Esophagus squamous epithelium (tissue), 5 donors: ENCODE measurements at regions not wholly inside any gene's neighbourhood (a gene's known extent, or its start where the extent isn't known, plus 50 kb on each side); places are given as distances from the start of the nearest gene placed in this dataset.
"Not testable (repeated sequence)": the region's sequence is repeated elsewhere in the genome, so short reads cannot be mapped to it uniquely, and the experiment has no call there.

Source experiments
- DNase-seq: peaks from one replicate; lab custom pipeline; 2025; lab: John Stamatoyannopoulos, UW
- H3K27ac ChIP-seq, 4 donors: fragments of 200-600 bp; sonication (generic); one replicate each; pipeline ENCODE4 v1.5.1; 2016 to 2019; ENCODE audit warnings: mild to moderate bottlenecking in 1 of 4
- H3K27me3 ChIP-seq, 4 donors: fragments of 200-600 bp; sonication (generic); 1 replicate in 3 of 4; 2 replicates in 1 of 4; pipeline versions ENCODE4 v1.5.1 to v1.6.0; 2017 to 2021; ENCODE audit warnings: antibody characterized with exemption in 1 of 4
- H3K36me3 ChIP-seq, 3 donors: fragments of 200-600 bp; sonication (generic); one replicate each; pipeline ENCODE4 v1.5.1; 2016 to 2019
- H3K4me1 ChIP-seq, 3 donors: fragments of 200-600 bp; sonication (generic); one replicate each; pipeline ENCODE4 v1.5.1; 2017 to 2019
- H3K4me3 ChIP-seq, 4 donors: fragments of 200-600 bp; sonication (generic); 1 replicate in 3 of 4; 2 replicates in 1 of 4; pipeline ENCODE4 v1.5.1; 2016 to 2019; ENCODE audit warnings: mild to moderate bottlenecking in 2 of 4, moderate library complexity in 1 of 4
- H3K9me3 ChIP-seq, 3 donors: fragments of 200-600 bp; sonication (generic); one replicate each; pipeline ENCODE4 v1.5.1; 2016 to 2019
- POLR2A ChIP-seq, 4 donors: fragments of 450-650 bp; IDR thresholded peaks; one replicate each; pipeline ENCODE4 v1.6.1; 2017; ENCODE audit warnings: antibody characterized with exemption in 4 of 4, mild to moderate bottlenecking in 4 of 4, moderate library complexity in 3 of 4
- WGBS, 2 donors: methylation state at CpG; one replicate each; pipeline ENCODE4 v1.1.5; 2018; 5-methylcytosine and 5-hydroxymethylcytosine counted together
- intact Hi-C: fragments of 100-400 bp; cut with DNase I; formaldehyde crosslinking; loops from one replicate; pipeline ENCODE4 v1.15.0; 2022
- TF ChIP-seq, protein P1 (sequence below), 6 experiments: fragments of 450-650 bp in 4 of 6; fragments of 200-600 bp in 2 of 6; sonication (generic) in 2 of 6; IDR thresholded peaks; one replicate each; pipeline ENCODE4 v1.5.1; 2016 to 2019; ENCODE audit warnings: antibody characterized with exemption in 6 of 6, mild to moderate bottlenecking in 4 of 6, moderate library complexity in 4 of 6
- donor health status: DM: yes; HTN: yes; CAD: no.

DNA sequence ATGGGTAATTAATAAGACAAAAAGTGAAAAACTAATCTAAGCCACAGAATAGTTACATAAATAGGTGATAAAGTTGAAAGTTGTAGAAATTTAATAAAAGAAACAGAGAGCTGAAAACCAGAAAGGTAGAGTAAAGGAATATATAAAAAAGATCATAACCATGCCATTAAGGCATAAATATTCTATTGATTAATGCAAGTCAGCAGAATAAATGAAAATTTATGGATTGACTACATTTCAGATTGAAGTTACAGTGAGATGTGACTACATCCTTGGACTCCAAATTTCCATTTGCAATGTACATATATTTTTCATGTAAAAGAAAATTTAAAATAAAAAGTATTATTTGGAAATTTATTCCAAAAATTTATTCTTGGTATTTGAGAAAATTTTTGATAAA lies 1225.7 kb downstream of the OTOL1 start:
- H3K27me3 ChIP-seq = no peaks in the 10 kb centered on the region
- H3K36me3 ChIP-seq = no peaks in the 10 kb centered on the region
- no peak for DNase-seq
- H3K9me3 ChIP-seq = no peaks in the 10 kb centered on the region
- H3K4me3 ChIP-seq = no peak overlapping the region
- H3K27ac ChIP-seq = no peak overlapping the region
- intact Hi-C loops = no loop called here
- no peak for TF ChIP-seq POLR2A (IDR thresholded peaks at IDR 0.05)
- TF ChIP-seq, protein P1, sequence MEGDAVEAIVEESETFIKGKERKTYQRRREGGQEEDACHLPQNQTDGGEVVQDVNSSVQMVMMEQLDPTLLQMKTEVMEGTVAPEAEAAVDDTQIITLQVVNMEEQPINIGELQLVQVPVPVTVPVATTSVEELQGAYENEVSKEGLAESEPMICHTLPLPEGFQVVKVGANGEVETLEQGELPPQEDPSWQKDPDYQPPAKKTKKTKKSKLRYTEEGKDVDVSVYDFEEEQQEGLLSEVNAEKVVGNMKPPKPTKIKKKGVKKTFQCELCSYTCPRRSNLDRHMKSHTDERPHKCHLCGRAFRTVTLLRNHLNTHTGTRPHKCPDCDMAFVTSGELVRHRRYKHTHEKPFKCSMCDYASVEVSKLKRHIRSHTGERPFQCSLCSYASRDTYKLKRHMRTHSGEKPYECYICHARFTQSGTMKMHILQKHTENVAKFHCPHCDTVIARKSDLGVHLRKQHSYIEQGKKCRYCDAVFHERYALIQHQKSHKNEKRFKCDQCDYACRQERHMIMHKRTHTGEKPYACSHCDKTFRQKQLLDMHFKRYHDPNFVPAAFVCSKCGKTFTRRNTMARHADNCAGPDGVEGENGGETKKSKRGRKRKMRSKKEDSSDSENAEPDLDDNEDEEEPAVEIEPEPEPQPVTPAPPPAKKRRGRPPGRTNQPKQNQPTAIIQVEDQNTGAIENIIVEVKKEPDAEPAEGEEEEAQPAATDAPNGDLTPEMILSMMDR (IDR thresholded peaks at IDR 0.05) = no peak
- H3K4me1 ChIP-seq = no peaks in the 10 kb centered on the region

GRCh38 chr3:162722796-162723195 lies 1226.2 kb downstream of the OTOL1 start:
- H3K27me3 ChIP-seq, H3K4me3 ChIP-seq, DNase-seq, H3K36me3 ChIP-seq, intact Hi-C loops, H3K4me1 ChIP-seq, H3K9me3 ChIP-seq, H3K27ac ChIP-seq: not testable (repeated sequence)
- 50 to 53% methylated on average over 4 to 5 of the region's 5 CpGs for WGBS, 2 donors

DNA sequence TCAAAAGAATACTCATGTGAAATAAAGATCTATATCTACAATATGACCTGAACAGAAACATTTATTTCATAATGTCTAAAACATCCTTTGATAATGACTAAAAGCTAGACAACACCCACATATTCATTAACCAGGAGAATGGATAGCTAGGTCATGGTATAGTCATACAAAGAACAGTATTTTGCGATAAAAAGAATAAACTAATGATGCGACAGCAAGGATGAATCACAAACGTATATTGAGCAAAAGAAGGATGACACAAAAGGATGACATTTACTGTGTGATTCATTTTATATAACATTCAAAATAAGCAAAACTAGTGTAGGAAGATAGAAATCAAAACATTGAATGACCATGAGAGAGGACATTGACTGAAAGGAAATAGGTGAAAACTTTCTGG lies 1233.1 kb downstream of the OTOL1 start:
- H3K4me3 ChIP-seq = no peak overlapping the region
- H3K27me3 ChIP-seq = no peaks in the 10 kb centered on the region
- H3K27ac ChIP-seq = no peak overlapping the region
- DNase-seq = no peak
- no peak for TF ChIP-seq POLR2A (IDR thresholded peaks at IDR 0.05)
- TF ChIP-seq, protein P1 (IDR thresholded peaks at IDR 0.05) = no peak
- 59 to 87% methylated on average over 3 of the region's 3 CpGs for WGBS, 2 donors
- no peaks in the 10 kb centered on the region for H3K9me3 ChIP-seq
- H3K4me1 ChIP-seq = no peaks in the 10 kb centered on the region
- intact Hi-C loops = no loop called here
- no peaks in the 10 kb centered on the region for H3K36me3 ChIP-seq

DNA sequence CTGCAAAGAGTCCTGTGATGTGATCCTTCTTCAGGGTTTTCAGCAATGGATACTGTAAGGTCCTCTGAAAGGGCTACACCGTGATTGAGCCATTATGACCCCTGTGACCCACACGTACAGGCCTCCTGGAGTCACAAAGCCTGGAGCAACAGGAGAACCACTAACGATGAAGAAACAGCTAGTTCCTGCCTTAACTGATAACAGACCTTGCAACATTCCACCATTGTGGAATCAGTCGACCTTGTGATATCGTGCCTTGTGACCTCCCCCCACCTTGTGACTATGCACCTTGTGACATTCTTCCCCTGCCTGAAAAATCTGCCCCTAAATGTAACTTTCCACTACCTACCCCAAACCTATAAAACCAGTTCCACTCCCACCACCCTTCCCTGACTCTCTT lies 1235.4 kb downstream of the OTOL1 start:
- WGBS, 2 donors = 71 to 83% methylated on average over 5 of the region's 5 CpGs
- intact Hi-C loops, H3K4me1 ChIP-seq, H3K4me3 ChIP-seq, H3K27me3 ChIP-seq, H3K27ac ChIP-seq, DNase-seq, H3K36me3 ChIP-seq, H3K9me3 ChIP-seq: not testable (repeated sequence)

GRCh38 chr3:162738784-162739183 lies 1242.2 kb downstream of the OTOL1 start:
- intact Hi-C loops = no loop called here
- H3K4me3 ChIP-seq = no peak overlapping the region
- H3K27me3 ChIP-seq = no peaks in the 10 kb centered on the region
- no peaks in the 10 kb centered on the region for H3K36me3 ChIP-seq
- WGBS, 2 donors = 33 to 53% methylated on average over 1 of the region's 1 CpG
- no peak for DNase-seq
- no peaks in the 10 kb centered on the region for H3K9me3 ChIP-seq
- H3K4me1 ChIP-seq = no peaks in the 10 kb centered on the region
- TF ChIP-seq, protein P1 (IDR thresholded peaks at IDR 0.05) = no peak
- TF ChIP-seq POLR2A (IDR thresholded peaks at IDR 0.05) = no peak
- H3K27ac ChIP-seq = no peak overlapping the region

GRCh38 chr3:162740941-162741596 lies 1244.5 kb downstream of the OTOL1 start:
- 69 to 70% methylated on average over 6 of the region's 6 CpGs for WGBS, 2 donors

More at GRCh38 chr3:162740941-162741596, 1244.5 kb downstream of the OTOL1 start:
- H3K36me3 ChIP-seq = no peaks in the 10 kb centered on the region
- no peaks in the 10 kb centered on the region for H3K27me3 ChIP-seq
- intact Hi-C loops = no loop called here
- no peak overlapping the region for H3K27ac ChIP-seq
- no peaks in the 10 kb centered on the region for H3K4me1 ChIP-seq
- no peak for TF ChIP-seq POLR2A (IDR thresholded peaks at IDR 0.05)
- TF ChIP-seq, protein P1 (IDR thresholded peaks at IDR 0.05) = no peak
- no peaks in the 10 kb centered on the region for H3K9me3 ChIP-seq
- no peak for DNase-seq
- no peak overlapping the region for H3K4me3 ChIP-seq
